HS-27A (cell line): ENCODE measurements at regions not wholly inside any gene's neighbourhood (a gene's known extent, or its start where the extent isn't known, plus 50 kb on each side); places are given as distances from the start of the nearest gene placed in this dataset.
"Not testable (repeated sequence)": the region's sequence is repeated elsewhere in the genome, so short reads cannot be mapped to it uniquely, and the experiment has no call there.

Experiments used
- DNase-seq: peaks from one replicate; pipeline ENCODE4 v3.0.0-alpha.2; 2012; ENCODE audit warnings: low read depth, missing footprints

- DNase-seq, result no peak
These were observed 820.8 kb downstream of the BRINP3 start for GRCh38 chr1:189656628-189657530.

- DNase-seq, result no peak
These were observed 819.9 kb downstream of the BRINP3 start for GRCh38 chr1:189657715-189658114.

DNA sequence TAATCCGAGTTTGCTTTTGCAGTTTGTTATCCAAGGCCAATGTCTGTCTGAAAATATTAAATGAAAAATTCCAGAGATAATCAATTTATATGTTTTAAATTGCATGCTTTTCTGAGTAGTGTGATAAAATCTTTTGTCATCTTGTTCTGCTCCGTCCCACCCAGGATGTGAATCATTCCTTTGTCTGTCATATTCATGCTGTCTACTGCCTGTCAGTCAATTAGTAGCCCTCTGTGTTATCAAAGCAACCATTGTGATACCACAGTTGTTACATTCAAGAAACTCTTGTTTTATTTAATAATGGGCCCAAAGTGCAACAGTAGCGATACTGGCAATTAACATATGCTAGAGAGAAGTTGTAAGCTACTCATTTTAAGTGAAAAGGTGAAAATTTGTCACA is 819.3 kb downstream of the BRINP3 start:
- no peak for DNase-seq

GRCh38 chr1:189659731-189660130 is 817.9 kb downstream of the BRINP3 start:
- DNase-seq, result no peak

- DNase-seq, result no peak
These were observed 815.5 kb downstream of the BRINP3 start for GRCh38 chr1:189662190-189662589.

GRCh38 chr1:189669846-189670245 is 807.8 kb downstream of the BRINP3 start:
- peak; percentile 45 for DNase-seq

DNA sequence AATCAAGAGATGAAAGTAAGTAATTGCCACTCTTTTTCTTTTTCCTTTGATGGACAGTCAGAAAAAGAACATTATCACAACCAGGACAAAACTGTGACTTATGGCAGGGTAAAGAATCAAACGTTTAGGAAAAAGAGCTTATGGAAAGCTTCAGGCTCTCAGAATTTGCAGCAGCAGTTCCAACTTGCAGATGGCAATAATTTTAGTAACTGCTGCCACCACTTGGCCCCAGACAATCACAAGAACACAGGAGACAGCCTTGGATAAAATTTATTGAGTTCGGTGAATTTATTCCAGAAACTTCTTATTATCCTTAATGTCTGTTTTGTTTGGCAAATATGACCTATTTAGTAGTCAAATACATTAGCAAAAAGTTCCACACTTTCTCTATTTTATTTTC is 804.4 kb downstream of the BRINP3 start:
- no peak for DNase-seq

DNA sequence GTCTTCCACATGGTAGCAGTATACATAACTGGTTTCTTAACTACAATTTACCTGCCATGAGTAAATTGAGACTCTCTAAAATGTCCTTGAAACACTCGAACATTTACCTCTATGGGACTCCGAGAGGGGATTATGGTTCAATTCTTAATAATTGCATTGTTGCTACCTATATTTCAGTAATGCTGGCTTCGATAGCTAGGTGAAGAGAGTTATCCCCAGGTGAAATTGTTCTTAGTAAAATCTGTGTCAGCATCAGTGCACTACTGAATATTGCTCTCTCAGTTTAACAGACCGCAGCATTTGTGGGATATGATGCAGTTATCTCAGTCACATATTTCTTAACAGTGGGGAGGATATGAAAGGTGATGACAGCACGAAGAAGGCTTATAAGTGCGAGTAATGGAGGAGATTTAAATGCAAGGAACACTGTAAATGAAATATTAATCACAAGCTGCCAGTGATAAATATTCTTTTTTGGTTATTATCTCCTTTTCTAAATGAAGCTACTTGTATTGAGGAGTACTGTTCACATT is 801.9 kb downstream of the BRINP3 start:
- no peak for DNase-seq

- no peak for DNase-seq
These were observed 798.9 kb downstream of the BRINP3 start for GRCh38 chr1:189678779-189679178.

GRCh38 chr1:189681252-189681919 is 796.3 kb downstream of the BRINP3 start:
- no peak for DNase-seq

- DNase-seq, result no peak
These were observed 795.1 kb downstream of the BRINP3 start for GRCh38 chr1:189682591-189682990.

- DNase-seq, result no peak
These were observed 791.4 kb downstream of the BRINP3 start for GRCh38 chr1:189686288-189686687.

- no peak for DNase-seq
These were observed 784.5 kb downstream of the BRINP3 start for GRCh38 chr1:189693140-189693539.

- no peak for DNase-seq
These were observed 781.4 kb downstream of the BRINP3 start for GRCh38 chr1:189696297-189696696.

- DNase-seq, result no peak
These were observed 780.6 kb downstream of the BRINP3 start for GRCh38 chr1:189697113-189697512.

- DNase-seq, result no peak
These were observed 776.1 kb downstream of the BRINP3 start for GRCh38 chr1:189701606-189702005.

DNA sequence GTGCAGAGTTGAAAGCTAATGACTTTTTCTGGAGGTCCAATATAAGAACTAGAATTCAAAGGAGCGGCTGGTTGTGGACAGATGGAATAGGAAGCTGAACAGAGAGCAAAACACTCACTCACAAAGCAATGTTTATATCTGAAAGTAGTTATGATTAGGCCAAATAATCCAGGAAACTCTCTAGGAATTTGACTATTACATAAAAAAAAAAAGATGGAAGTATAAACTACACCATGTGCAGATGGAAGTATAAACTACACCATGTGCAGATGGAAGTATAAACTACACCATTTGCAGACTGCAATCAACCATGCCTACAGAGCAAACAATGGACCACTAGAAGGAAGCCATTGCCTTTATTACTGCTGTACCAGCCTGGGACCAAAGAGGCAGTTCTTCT is 771.1 kb downstream of the BRINP3 start:
- DNase-seq, result no peak

DNA sequence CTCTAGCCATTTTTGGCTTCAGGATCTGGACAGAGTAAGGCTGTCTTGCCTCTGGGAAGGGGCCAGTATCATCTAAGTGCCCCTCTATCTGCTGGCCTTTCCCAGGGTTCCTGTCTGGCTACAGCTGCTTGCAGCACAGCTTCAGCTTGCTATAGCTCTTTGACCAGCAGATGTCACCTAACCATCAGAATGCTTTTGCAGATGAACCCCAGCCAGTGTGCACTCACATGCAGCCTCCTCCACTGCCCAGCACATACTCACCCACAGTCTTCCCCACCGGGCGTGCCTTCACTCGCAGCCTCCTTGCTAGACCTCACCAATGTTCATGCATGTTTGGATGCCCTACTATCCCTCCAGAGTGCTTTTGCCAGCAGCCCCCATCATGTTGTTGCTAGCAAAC is 769.0 kb downstream of the BRINP3 start:
- no peak for DNase-seq

- DNase-seq, result not testable (repeated sequence)
These were observed 759.4 kb downstream of the BRINP3 start for GRCh38 chr1:189718147-189718795.

GRCh38 chr1:189726806-189727205 is 750.9 kb downstream of the BRINP3 start:
- DNase-seq, result no peak

- DNase-seq, result no peak
These were observed 726.4 kb downstream of the BRINP3 start for GRCh38 chr1:189751311-189751710.

DNA sequence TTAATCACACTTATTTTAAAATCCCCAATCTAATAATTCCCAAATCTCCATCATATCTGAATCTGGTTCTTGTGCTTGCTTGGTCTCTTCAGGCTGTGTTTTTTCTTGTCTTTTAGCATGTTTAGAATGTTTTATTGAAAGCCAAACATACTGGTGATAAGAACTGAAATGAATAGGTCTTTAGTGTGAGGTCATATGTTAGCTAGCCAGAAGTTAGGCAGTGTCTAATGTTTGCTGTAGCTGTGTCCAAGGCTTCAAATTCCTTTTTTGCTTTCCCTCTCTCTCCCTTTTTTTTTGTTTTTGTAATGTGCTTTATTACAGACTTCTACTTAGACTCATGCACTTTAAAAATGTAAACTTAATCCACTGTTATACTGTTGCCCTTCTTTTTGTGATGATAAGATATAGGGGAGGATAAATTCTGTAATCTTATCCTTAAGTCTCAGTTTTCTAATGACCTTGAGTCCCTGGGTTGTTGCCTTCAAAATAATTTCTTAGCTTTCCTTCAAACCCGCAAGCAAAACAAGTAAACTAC is 725.1 kb downstream of the BRINP3 start:
- DNase-seq, result no peak
